Activated T-cell treated with anti-CD3 and anti-CD28 coated beads, Interleukin-2, amount 50 U/mL, for 24 hours (primary cell): ENCODE measurements at regions not wholly inside any gene's neighbourhood (a gene's known extent, or its start where the extent isn't known, plus 50 kb on each side); places are given as distances from the start of the nearest gene placed in this dataset.

Experiments
- DNase-seq: peaks from one replicate; pipeline ENCODE4 v3.0.0-alpha.2; 2020
- H3K27ac Mint-ChIP-seq: 2 replicates; pipeline ENCODE4 v1.8.0; 2020; ENCODE audit warnings: mild to moderate bottlenecking, mixed read lengths
- H3K27me3 Mint-ChIP-seq: 2 replicates; pipeline ENCODE4 v1.8.0; 2020; ENCODE audit warnings: mixed read lengths
- H3K36me3 Mint-ChIP-seq: 2 replicates; pipeline ENCODE4 v1.8.0; 2020; ENCODE audit warnings: low read depth, mixed read lengths
- H3K4me1 Mint-ChIP-seq: 2 replicates; pipeline ENCODE4 v1.8.0; 2020; ENCODE audit warnings: low read depth, mixed read lengths
- H3K4me3 Mint-ChIP-seq: 2 replicates; pipeline ENCODE4 v1.8.0; 2020; ENCODE audit warnings: mild to moderate bottlenecking, moderate library complexity, mixed read lengths
- H3K9me3 Mint-ChIP-seq: 2 replicates; pipeline ENCODE4 v1.8.0; 2020; ENCODE audit warnings: mixed read lengths

- DNase-seq: no peak
- Mint-ChIP-seq H3K9me3 (peaks cover 10% of the 10 kb centered on the region), H3K27ac (peak overlapping the region; percentile 8), H3K27me3 (no peaks in the 10 kb centered on the region), H3K4me3 (no peak overlapping the region), H3K4me1 (peaks cover 70% of the 10 kb centered on the region), H3K36me3 (no peaks in the 10 kb centered on the region)
These were observed 76.9 kb upstream of the HIF1A start for GRCh38 chr14:61618448-61618847.

GRCh38 chr14:61619494-61619893 lies 75.8 kb upstream of the HIF1A start:
- H3K27ac Mint-ChIP-seq: peak overlapping the region; percentile 20
- H3K27me3 Mint-ChIP-seq: no peaks in the 10 kb centered on the region
- no peaks in the 10 kb centered on the region for H3K36me3 Mint-ChIP-seq
- H3K9me3 Mint-ChIP-seq: peaks cover 10% of the 10 kb centered on the region
- no peak overlapping the region for H3K4me3 Mint-ChIP-seq
- no peak for DNase-seq
- H3K4me1 Mint-ChIP-seq: peaks cover 78% of the 10 kb centered on the region

GRCh38 chr14:61620130-61620946 lies 75.0 kb upstream of the HIF1A start:
- Mint-ChIP-seq H3K27me3 (no peaks in the 10 kb centered on the region), H3K27ac (peak overlapping the region; percentile 91), H3K36me3 (no peaks in the 10 kb centered on the region), H3K4me3 (peak overlapping the region; percentile 10), H3K9me3 (peaks cover 10% of the 10 kb centered on the region), H3K4me1 (peaks cover 87% of the 10 kb centered on the region)
- peak; percentile 56 for DNase-seq

GRCh38 chr14:61621444-61621843 lies 73.9 kb upstream of the HIF1A start:
- peaks cover 87% of the 10 kb centered on the region for H3K4me1 Mint-ChIP-seq
- peak overlapping the region; percentile 26 for H3K4me3 Mint-ChIP-seq
- peaks cover 10% of the 10 kb centered on the region for H3K9me3 Mint-ChIP-seq
- no peaks in the 10 kb centered on the region for H3K36me3 Mint-ChIP-seq
- peak overlapping the region; percentile 91 for H3K27ac Mint-ChIP-seq
- DNase-seq: no peak
- no peaks in the 10 kb centered on the region for H3K27me3 Mint-ChIP-seq

GRCh38 chr14:61622051-61622450 lies 73.3 kb upstream of the HIF1A start:
- H3K27me3 Mint-ChIP-seq: no peaks in the 10 kb centered on the region
- no peaks in the 10 kb centered on the region for H3K36me3 Mint-ChIP-seq
- peak overlapping the region; percentile 91 for H3K27ac Mint-ChIP-seq
- H3K4me3 Mint-ChIP-seq: no peak overlapping the region
- peaks cover 82% of the 10 kb centered on the region for H3K4me1 Mint-ChIP-seq
- no peak for DNase-seq
- H3K9me3 Mint-ChIP-seq: peaks cover 10% of the 10 kb centered on the region

- H3K27me3 Mint-ChIP-seq: no peaks in the 10 kb centered on the region
- H3K4me3 Mint-ChIP-seq: no peak overlapping the region
- no peaks in the 10 kb centered on the region for H3K36me3 Mint-ChIP-seq
- H3K27ac Mint-ChIP-seq: no peak overlapping the region
- DNase-seq: no peak
- H3K9me3 Mint-ChIP-seq: peaks cover 8% of the 10 kb centered on the region
- peaks cover 73% of the 10 kb centered on the region for H3K4me1 Mint-ChIP-seq
These were observed 71.4 kb upstream of the HIF1A start for GRCh38 chr14:61623927-61624326.

- H3K4me1 Mint-ChIP-seq: peaks cover 63% of the 10 kb centered on the region
- no peaks in the 10 kb centered on the region for H3K36me3 Mint-ChIP-seq
- no peak overlapping the region for H3K27ac Mint-ChIP-seq
- no peaks in the 10 kb centered on the region for H3K27me3 Mint-ChIP-seq
- peaks cover 8% of the 10 kb centered on the region for H3K9me3 Mint-ChIP-seq
- DNase-seq: no peak
- H3K4me3 Mint-ChIP-seq: no peak overlapping the region
These were observed 70.1 kb upstream of the HIF1A start for GRCh38 chr14:61625165-61625564.

- H3K36me3 Mint-ChIP-seq: no peaks in the 10 kb centered on the region
- no peak for DNase-seq
- no peaks in the 10 kb centered on the region for H3K27me3 Mint-ChIP-seq
- H3K9me3 Mint-ChIP-seq: no peaks in the 10 kb centered on the region
- no peak overlapping the region for H3K4me3 Mint-ChIP-seq
- peaks cover 38% of the 10 kb centered on the region for H3K4me1 Mint-ChIP-seq
- H3K27ac Mint-ChIP-seq: no peak overlapping the region
These were observed 67.7 kb upstream of the HIF1A start for GRCh38 chr14:61627612-61628011.

- no peak overlapping the region for H3K27ac Mint-ChIP-seq
- DNase-seq: no peak
These were observed 67.1 kb upstream of the HIF1A start for GRCh38 chr14:61628016-61628725.

GRCh38 chr14:61630399-61631044 lies 64.8 kb upstream of the HIF1A start:
- H3K4me1 Mint-ChIP-seq: peaks cover 20% of the 10 kb centered on the region

More at GRCh38 chr14:61628016-61628725, 67.1 kb upstream of the HIF1A start:
- H3K9me3 Mint-ChIP-seq: no peaks in the 10 kb centered on the region
- H3K27me3 Mint-ChIP-seq: no peaks in the 10 kb centered on the region
- H3K4me3 Mint-ChIP-seq: no peak overlapping the region
- peaks cover 35% of the 10 kb centered on the region for H3K4me1 Mint-ChIP-seq
- H3K36me3 Mint-ChIP-seq: no peaks in the 10 kb centered on the region

GRCh38 chr14:61631045-61631687 lies 64.1 kb upstream of the HIF1A start:
- no peaks in the 10 kb centered on the region for H3K27me3 Mint-ChIP-seq
- H3K9me3 Mint-ChIP-seq: peaks cover 3% of the 10 kb centered on the region
- no peaks in the 10 kb centered on the region for H3K36me3 Mint-ChIP-seq
- peaks cover 21% of the 10 kb centered on the region for H3K4me1 Mint-ChIP-seq
- no peak overlapping the region for H3K4me3 Mint-ChIP-seq
- DNase-seq: no peak
- H3K27ac Mint-ChIP-seq: no peak overlapping the region

More at GRCh38 chr14:61630399-61631044, 64.8 kb upstream of the HIF1A start:
- Mint-ChIP-seq H3K4me3 (no peak overlapping the region), H3K27me3 (no peaks in the 10 kb centered on the region), H3K27ac (no peak overlapping the region), H3K36me3 (no peaks in the 10 kb centered on the region), H3K9me3 (peaks cover 3% of the 10 kb centered on the region)
- DNase-seq: no peak

- Mint-ChIP-seq H3K9me3 (peaks cover 3% of the 10 kb centered on the region), H3K4me3 (no peak overlapping the region), H3K4me1 (peaks cover 28% of the 10 kb centered on the region), H3K27ac (no peak overlapping the region), H3K27me3 (no peaks in the 10 kb centered on the region), H3K36me3 (no peaks in the 10 kb centered on the region)
- no peak for DNase-seq
These were observed 62.9 kb upstream of the HIF1A start for GRCh38 chr14:61632401-61632800.

- Mint-ChIP-seq H3K4me3 (no peak overlapping the region), H3K36me3 (no peaks in the 10 kb centered on the region), H3K27ac (no peak overlapping the region), H3K9me3 (peaks cover 3% of the 10 kb centered on the region), H3K27me3 (no peaks in the 10 kb centered on the region), H3K4me1 (peaks cover 27% of the 10 kb centered on the region)
- no peak for DNase-seq
These were observed 62.5 kb upstream of the HIF1A start for GRCh38 chr14:61632807-61633206.

- Mint-ChIP-seq H3K4me1 (peaks cover 30% of the 10 kb centered on the region), H3K9me3 (peaks cover 3% of the 10 kb centered on the region), H3K27ac (peak overlapping the region; percentile 71), H3K27me3 (no peaks in the 10 kb centered on the region), H3K4me3 (no peak overlapping the region), H3K36me3 (no peaks in the 10 kb centered on the region)
- no peak for DNase-seq
These were observed 59.0 kb upstream of the HIF1A start for GRCh38 chr14:61636291-61636690.
